Uterus (tissue), 3 donors: ENCODE measurements at regions not wholly inside any gene's neighbourhood (a gene's known extent, or its start where the extent isn't known, plus 50 kb on each side); places are given as distances from the start of the nearest gene placed in this dataset.

Source experiments
- DNase-seq, 2 donors: peaks; one replicate each; pipeline ENCODE4 v3.0.0-alpha.2; 2019 to 2020
- H3K27ac ChIP-seq, 2 donors: fragments of 200-600 bp; sonication (generic); 1 replicate in 1 of 2; 2 replicates in 1 of 2; pipeline ENCODE4 v1.5.1; 2016 to 2018
- H3K27me3 ChIP-seq, 2 donors: fragments of 200-600 bp; sonication (generic); one replicate each; pipeline ENCODE4 v1.5.1; 2018 to 2019; ENCODE audit warnings: control low read depth in 1 of 2
- H3K36me3 ChIP-seq, 2 donors: fragments of 200-600 bp; sonication (generic); one replicate each; pipeline ENCODE4 v1.5.1; 2019; ENCODE audit warnings: control low read depth in 1 of 2
- H3K4me1 ChIP-seq, 2 donors: fragments of 200-600 bp; sonication (generic); one replicate each; pipeline ENCODE4 v1.5.1; 2018 to 2019; ENCODE audit warnings: control low read depth in 1 of 2
- H3K4me3 ChIP-seq, 2 donors: fragments of 200-600 bp; sonication (generic); 1 replicate in 1 of 2; 2 replicates in 1 of 2; pipeline ENCODE4 v1.5.1; 2018 to 2019; ENCODE audit warnings: mild to moderate bottlenecking in 1 of 2
- H3K9me3 ChIP-seq, 2 donors: fragments of 200-600 bp; sonication (generic); one replicate each; pipeline ENCODE4 v1.5.1; 2019; ENCODE audit warnings: control low read depth in 1 of 2
- POLR2A ChIP-seq, 2 donors: fragments of 450-650 bp; IDR thresholded peaks; one replicate each; pipeline ENCODE4 v1.6.1; 2016; ENCODE audit warnings: antibody characterized with exemption in 2 of 2, mild to moderate bottlenecking in 1 of 2, moderate library complexity in 1 of 2
- intact Hi-C: fragments of 100-400 bp; cut with DNase I; formaldehyde crosslinking; loops from one replicate; pipeline ENCODE4 v1.15.1; 2023; ENCODE audit warnings: low total_unique reads
- TF ChIP-seq, protein P1 (sequence below), 4 experiments: fragments of 200-600 bp in 2 of 4; fragments of 450-650 bp in 2 of 4; sonication (generic) in 2 of 4; IDR thresholded peaks; one replicate each; pipeline ENCODE4 v1.5.1; 2016 to 2019; ENCODE audit warnings: antibody characterized with exemption in 4 of 4, mild to moderate bottlenecking in 2 of 4, moderate library complexity in 1 of 4
- donor health status: DM: yes; HTN: yes; CAD: no.

DNA sequence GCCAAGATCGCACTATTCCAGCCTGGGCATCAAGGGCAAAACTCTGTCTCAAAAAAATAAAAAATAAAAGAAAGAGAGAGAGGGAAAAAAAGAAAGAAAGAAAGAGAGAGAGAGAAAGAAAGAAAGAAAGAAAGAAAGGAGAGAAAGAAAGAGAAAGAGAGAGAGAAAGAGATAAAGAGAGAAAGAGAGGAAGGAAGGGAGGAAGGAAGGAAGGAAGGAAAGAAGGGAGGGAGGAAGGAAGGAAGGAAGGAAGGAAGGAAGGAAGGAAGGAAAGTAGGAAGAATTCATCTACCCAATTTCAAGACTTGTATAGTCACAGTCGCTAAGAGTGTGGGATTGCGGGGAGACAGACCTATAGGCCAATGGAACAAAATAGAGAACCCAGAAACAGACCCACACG lies 290.6 kb downstream of the NPHP4 start:
- Histone ChIP-seq H3K27ac (no peak overlapping the region), H3K9me3 (no peaks in the 10 kb centered on the region), H3K4me3 (no peak overlapping the region), H3K4me1 (no peaks in the 10 kb centered on the region), H3K27me3 (no peaks in the 10 kb centered on the region), H3K36me3 (no peaks in the 10 kb centered on the region)
- TF ChIP-seq POLR2A (IDR thresholded peaks at IDR 0.05) = no peak
- TF ChIP-seq, protein P1, sequence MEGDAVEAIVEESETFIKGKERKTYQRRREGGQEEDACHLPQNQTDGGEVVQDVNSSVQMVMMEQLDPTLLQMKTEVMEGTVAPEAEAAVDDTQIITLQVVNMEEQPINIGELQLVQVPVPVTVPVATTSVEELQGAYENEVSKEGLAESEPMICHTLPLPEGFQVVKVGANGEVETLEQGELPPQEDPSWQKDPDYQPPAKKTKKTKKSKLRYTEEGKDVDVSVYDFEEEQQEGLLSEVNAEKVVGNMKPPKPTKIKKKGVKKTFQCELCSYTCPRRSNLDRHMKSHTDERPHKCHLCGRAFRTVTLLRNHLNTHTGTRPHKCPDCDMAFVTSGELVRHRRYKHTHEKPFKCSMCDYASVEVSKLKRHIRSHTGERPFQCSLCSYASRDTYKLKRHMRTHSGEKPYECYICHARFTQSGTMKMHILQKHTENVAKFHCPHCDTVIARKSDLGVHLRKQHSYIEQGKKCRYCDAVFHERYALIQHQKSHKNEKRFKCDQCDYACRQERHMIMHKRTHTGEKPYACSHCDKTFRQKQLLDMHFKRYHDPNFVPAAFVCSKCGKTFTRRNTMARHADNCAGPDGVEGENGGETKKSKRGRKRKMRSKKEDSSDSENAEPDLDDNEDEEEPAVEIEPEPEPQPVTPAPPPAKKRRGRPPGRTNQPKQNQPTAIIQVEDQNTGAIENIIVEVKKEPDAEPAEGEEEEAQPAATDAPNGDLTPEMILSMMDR (IDR thresholded peaks at IDR 0.05) = no peak
- intact Hi-C loops = no loop called here
- DNase-seq = no peak

DNA sequence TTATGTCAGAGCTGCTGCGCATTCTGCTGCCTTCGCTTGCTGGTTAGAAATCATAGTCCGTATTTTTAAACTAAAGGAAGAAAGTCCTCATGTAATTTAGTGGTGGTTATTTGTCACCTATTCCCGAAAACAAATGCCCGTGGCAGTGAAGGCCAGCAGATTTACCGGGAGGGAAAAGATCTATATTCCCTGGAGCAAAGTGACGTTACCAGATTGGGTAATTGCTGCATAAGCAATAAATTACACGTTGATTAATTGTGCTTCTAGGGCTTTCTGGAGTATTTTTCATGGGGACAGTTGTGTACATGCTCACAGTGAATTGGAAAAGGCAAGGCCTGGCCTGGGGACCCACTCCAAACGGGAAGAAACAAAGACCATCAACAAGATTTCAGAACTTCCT lies 298.7 kb downstream of the NPHP4 start:
- H3K9me3 ChIP-seq = no peaks in the 10 kb centered on the region
- intact Hi-C loops = no loop called here
- TF ChIP-seq, protein P1 (IDR thresholded peaks at IDR 0.05) = no peak
- TF ChIP-seq POLR2A (IDR thresholded peaks at IDR 0.05) = no peak

DNA sequence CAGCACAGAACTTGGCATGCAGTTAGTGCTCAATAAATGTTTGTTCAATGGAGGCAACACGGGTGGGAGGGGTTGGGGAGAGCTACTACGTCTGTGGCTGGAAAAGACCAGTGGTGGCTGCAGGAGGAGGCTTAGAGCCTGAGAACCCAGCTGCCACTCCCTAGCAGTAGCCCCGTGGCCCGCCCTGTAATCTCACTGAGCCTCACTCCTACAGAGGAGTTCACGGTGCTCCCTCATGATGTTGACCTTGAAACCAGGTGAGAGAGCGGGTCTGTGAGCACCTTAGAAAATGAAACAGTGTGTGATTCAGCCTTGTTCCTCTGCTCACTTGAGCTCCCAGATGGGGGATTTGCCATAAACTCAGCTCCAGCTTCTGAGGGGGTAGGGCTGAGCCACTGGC lies 299.6 kb downstream of the NPHP4 start:
- intact Hi-C loops = no loop called here
- Histone ChIP-seq H3K4me1 (no peaks in the 10 kb centered on the region), H3K9me3 (no peaks in the 10 kb centered on the region), H3K36me3 (no peaks in the 10 kb centered on the region), H3K4me3 (no peak overlapping the region), H3K27me3 (no peaks in the 10 kb centered on the region), H3K27ac (no peak overlapping the region)
- TF ChIP-seq, protein P1 (IDR thresholded peaks at IDR 0.05) = no peak
- no peak for TF ChIP-seq POLR2A (IDR thresholded peaks at IDR 0.05)
- DNase-seq = no peak

More for the DNA sequence above, 298.7 kb downstream of the NPHP4 start:
- Histone ChIP-seq H3K4me1 (no peaks in the 10 kb centered on the region), H3K27me3 (no peaks in the 10 kb centered on the region), H3K4me3 (no peak overlapping the region), H3K27ac (no peak overlapping the region), H3K36me3 (no peaks in the 10 kb centered on the region)
- DNase-seq = no peak

DNA sequence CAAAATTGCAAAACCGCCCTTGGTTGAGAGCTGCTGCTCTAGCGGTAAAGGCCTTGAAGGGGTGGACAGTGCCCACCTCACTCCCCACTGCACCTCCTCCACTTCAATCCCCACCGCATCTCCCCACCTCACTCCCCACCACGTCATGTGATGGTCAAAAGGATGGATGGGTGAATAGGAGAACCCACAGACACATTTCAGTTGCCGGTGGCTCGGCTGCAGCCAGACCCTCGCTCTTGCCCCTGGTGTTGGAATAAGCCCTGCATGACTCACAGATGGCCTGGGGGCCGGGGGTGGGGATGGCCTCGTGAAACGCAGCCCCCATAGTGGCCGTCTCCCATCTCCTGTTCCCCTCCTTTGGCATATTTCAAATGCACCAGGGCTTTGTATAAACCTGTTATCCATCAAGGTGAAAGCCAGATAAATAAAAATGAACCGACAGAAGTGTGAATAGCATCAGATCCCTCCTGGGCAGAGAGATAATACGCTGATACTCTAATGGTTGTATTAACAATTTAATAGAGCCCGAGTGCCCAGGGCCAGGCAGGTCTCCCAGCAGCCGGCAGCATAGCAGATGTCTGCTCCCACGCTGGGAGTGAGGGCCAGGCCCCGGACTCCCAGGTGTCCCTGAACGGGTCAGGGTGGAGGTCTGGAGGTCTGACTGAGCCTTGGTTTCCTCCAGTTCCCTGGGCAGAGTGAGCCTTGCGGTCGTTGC lies 300.3 kb downstream of the NPHP4 start:
- H3K36me3 ChIP-seq = no peaks in the 10 kb centered on the region
- no peak for TF ChIP-seq POLR2A (IDR thresholded peaks at IDR 0.05)
- TF ChIP-seq, protein P1 (IDR thresholded peaks at IDR 0.05) = no peak
- H3K27ac ChIP-seq = no peak overlapping the region
- H3K9me3 ChIP-seq = no peaks in the 10 kb centered on the region
- H3K4me1 ChIP-seq = no peaks in the 10 kb centered on the region
- DNase-seq = no peak
- no peaks in the 10 kb centered on the region for H3K27me3 ChIP-seq
- intact Hi-C loops = no loop called here
- H3K4me3 ChIP-seq = no peak overlapping the region

DNA sequence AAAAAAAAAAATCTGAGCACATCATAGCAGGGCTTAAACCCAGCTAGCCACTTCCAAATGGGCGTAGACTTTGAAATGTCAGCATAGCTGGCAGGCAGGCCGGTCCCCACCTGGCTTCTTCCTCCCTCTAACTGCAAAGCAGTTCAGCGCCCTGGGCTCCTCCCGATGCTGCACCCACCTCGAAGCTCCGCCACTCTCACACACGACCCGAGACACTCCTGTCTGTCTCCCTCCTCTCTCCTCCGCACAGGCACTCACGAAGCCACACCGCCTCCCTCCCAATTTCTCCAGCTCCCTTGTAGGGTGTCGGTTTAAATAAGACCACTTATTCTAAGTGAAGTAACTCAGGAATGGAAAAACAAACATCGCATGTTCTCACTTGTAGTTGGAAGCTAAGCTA lies 301.3 kb downstream of the NPHP4 start:
- Histone ChIP-seq H3K4me3 (no peak overlapping the region), H3K36me3 (no peaks in the 10 kb centered on the region), H3K27ac (no peak overlapping the region), H3K27me3 (no peaks in the 10 kb centered on the region), H3K4me1 (no peaks in the 10 kb centered on the region), H3K9me3 (no peaks in the 10 kb centered on the region)
- intact Hi-C loops = no loop called here
- TF ChIP-seq POLR2A (IDR thresholded peaks at IDR 0.05) = no peak
- TF ChIP-seq, protein P1 (IDR thresholded peaks at IDR 0.05) = no peak
- DNase-seq = no peak
